Gastrocnemius medialis (tissue), 4 donors: ENCODE measurements at regions not wholly inside any gene's neighbourhood (a gene's known extent, or its start where the extent isn't known, plus 50 kb on each side); places are given as distances from the start of the nearest gene placed in this dataset.

Experiments
- ATAC-seq, 2 donors: fragments of 150-250 bp; one replicate each; pipeline ENCODE4 v1.9.1; 2016
- DNase-seq, 2 donors: peaks; one replicate each; pipeline ENCODE4 v3.0.0-alpha.2; 2019
- H3K27ac ChIP-seq, 4 donors: fragments of 200-600 bp; sonication (generic); 1 replicate in 1 of 4; 2 replicates in 3 of 4; pipeline ENCODE4 v1.5.1; 2016 to 2018; ENCODE audit warnings: mild to moderate bottlenecking in 2 of 4, moderate library complexity in 1 of 4
- H3K27me3 ChIP-seq, 3 donors: fragments of 200-600 bp; sonication (generic) in 2 of 3; 1 replicate in 1 of 3; 2 replicates in 2 of 3; pipeline versions ENCODE4 v1.5.1 to v1.6.0; 2016 to 2019; ENCODE audit warnings: mild to moderate bottlenecking in 1 of 3, moderate library complexity in 1 of 3
- H3K36me3 ChIP-seq, 2 donors: fragments of 200-600 bp; sonication (generic) in 1 of 2; one replicate each; pipeline ENCODE4 v1.5.1; 2017 to 2018
- H3K4me1 ChIP-seq, 2 donors: fragments of 200-600 bp; sonication (generic) in 1 of 2; one replicate each; pipeline ENCODE4 v1.5.1; 2016 to 2017; ENCODE audit warnings: mild to moderate bottlenecking in 2 of 2
- H3K4me3 ChIP-seq, 4 donors: fragments of 200-600 bp; sonication (generic) in 3 of 4; 1 replicate in 1 of 4; 2 replicates in 3 of 4; pipeline ENCODE4 v1.5.1; 2016 to 2019; ENCODE audit warnings: mild to moderate bottlenecking in 2 of 4
- H3K9me3 ChIP-seq, 3 donors: fragments of 200-600 bp; sonication (generic) in 2 of 3; 1 replicate in 1 of 3; 2 replicates in 2 of 3; pipeline ENCODE4 v1.5.1; 2016 to 2019
- POLR2A ChIP-seq, 2 donors: fragments of 450-650 bp; IDR thresholded peaks; one replicate each; pipeline ENCODE4 v1.6.1; 2017; ENCODE audit warnings: antibody characterized with exemption in 2 of 2, mild to moderate bottlenecking in 2 of 2, moderate library complexity in 2 of 2
- in situ Hi-C, 4 donors: fragments of 200-750 bp; cut with MboI; loops; one replicate each; pipeline versions ENCODE4 v1.15.0 to v1.8.0; 2017; ENCODE audit warnings: low sequenced_read_pairs in 4 of 4
- intact Hi-C: fragments of 100-400 bp; cut with DNase I; formaldehyde crosslinking; loops from one replicate; pipeline ENCODE4 v1.15.1; 2023; ENCODE audit warnings: low total_unique reads
- TF ChIP-seq, protein P1 (sequence below), 5 experiments: fragments of 450-650 bp in 3 of 5; fragments of 200-600 bp in 2 of 5; sonication (generic) in 2 of 5; IDR thresholded peaks in 4 of 5; conservative IDR thresholded peaks in 1 of 5; 1 replicate in 4 of 5; 2 replicates in 1 of 5; pipeline ENCODE4 v1.5.1; 2016 to 2019; ENCODE audit warnings: antibody characterized with exemption in 5 of 5, mild to moderate bottlenecking in 3 of 5, moderate library complexity in 3 of 5

- H3K4me1 ChIP-seq, result no peaks in the 10 kb centered on the region
- no peak for DNase-seq
- ATAC-seq, result no peak
- no peaks in the 10 kb centered on the region for H3K9me3 ChIP-seq
- H3K4me3 ChIP-seq, result no peak overlapping the region
- no peaks in the 10 kb centered on the region for H3K27me3 ChIP-seq
- in situ Hi-C loops (no loop called here), intact Hi-C loops (no loop called here)
- TF ChIP-seq POLR2A (IDR thresholded peaks at IDR 0.05), result no peak
- TF ChIP-seq, protein P1, sequence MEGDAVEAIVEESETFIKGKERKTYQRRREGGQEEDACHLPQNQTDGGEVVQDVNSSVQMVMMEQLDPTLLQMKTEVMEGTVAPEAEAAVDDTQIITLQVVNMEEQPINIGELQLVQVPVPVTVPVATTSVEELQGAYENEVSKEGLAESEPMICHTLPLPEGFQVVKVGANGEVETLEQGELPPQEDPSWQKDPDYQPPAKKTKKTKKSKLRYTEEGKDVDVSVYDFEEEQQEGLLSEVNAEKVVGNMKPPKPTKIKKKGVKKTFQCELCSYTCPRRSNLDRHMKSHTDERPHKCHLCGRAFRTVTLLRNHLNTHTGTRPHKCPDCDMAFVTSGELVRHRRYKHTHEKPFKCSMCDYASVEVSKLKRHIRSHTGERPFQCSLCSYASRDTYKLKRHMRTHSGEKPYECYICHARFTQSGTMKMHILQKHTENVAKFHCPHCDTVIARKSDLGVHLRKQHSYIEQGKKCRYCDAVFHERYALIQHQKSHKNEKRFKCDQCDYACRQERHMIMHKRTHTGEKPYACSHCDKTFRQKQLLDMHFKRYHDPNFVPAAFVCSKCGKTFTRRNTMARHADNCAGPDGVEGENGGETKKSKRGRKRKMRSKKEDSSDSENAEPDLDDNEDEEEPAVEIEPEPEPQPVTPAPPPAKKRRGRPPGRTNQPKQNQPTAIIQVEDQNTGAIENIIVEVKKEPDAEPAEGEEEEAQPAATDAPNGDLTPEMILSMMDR (IDR thresholded peaks at IDR 0.05 in 4 of 5, conservative IDR thresholded peaks at IDR 0.05 in 1 of 5), result no peak
- no peaks in the 10 kb centered on the region for H3K36me3 ChIP-seq
- no peak overlapping the region for H3K27ac ChIP-seq
Observed at GRCh38 chr2:156727867-156728266, 291.7 kb downstream of the GPD2 start.

- ATAC-seq, result no peak
- no peak overlapping the region for H3K4me3 ChIP-seq
- H3K36me3 ChIP-seq, result no peaks in the 10 kb centered on the region
- in situ Hi-C loops, result no loop called here
- H3K27me3 ChIP-seq, result no peaks in the 10 kb centered on the region
- H3K27ac ChIP-seq, result no peak overlapping the region
- TF ChIP-seq, protein P1 (IDR thresholded peaks at IDR 0.05 in 4 of 5, conservative IDR thresholded peaks at IDR 0.05 in 1 of 5), result no peak
- no peak for TF ChIP-seq POLR2A (IDR thresholded peaks at IDR 0.05)
- intact Hi-C loops, result no loop called here
- no peaks in the 10 kb centered on the region for H3K9me3 ChIP-seq
- DNase-seq, result no peak
- no peaks in the 10 kb centered on the region for H3K4me1 ChIP-seq
Observed at GRCh38 chr2:156728328-156728727, 292.1 kb downstream of the GPD2 start.

DNA sequence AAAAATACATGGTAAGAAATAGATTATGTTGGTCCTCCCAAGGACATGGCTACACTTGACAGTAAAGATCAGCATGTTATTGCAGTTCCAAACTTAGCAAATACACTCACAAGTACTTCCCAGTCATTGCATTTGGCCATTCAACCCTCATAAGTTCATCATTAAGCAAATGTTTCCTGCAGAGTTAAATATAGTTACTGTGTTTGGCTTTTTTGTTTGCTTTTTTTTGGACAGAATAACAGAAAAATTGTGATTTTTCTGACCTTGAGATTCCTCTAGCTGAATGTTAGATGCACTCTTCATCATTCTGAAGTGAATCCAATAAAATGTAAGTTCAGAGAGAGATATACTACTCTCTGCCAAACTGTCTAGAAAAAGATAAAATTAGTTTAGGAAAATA lies 295.3 kb downstream of the GPD2 start:
- H3K4me3 ChIP-seq, result no peak overlapping the region

GRCh38 chr2:156736950-156737349 lies 300.8 kb downstream of the GPD2 start:
- Histone ChIP-seq H3K4me1 (no peaks in the 10 kb centered on the region), H3K27ac (no peak overlapping the region), H3K9me3 (no peaks in the 10 kb centered on the region), H3K27me3 (no peaks in the 10 kb centered on the region), H3K36me3 (no peaks in the 10 kb centered on the region), H3K4me3 (no peak overlapping the region)
- intact Hi-C loops, result no loop called here
- in situ Hi-C loops, result no loop called here
- no peak for ATAC-seq
- DNase-seq, result no peak
- TF ChIP-seq, protein P1 (IDR thresholded peaks at IDR 0.05 in 4 of 5, conservative IDR thresholded peaks at IDR 0.05 in 1 of 5), result no peak
- TF ChIP-seq POLR2A (IDR thresholded peaks at IDR 0.05), result no peak

More for the DNA sequence above, 295.3 kb downstream of the GPD2 start:
- no peak for ATAC-seq
- no peaks in the 10 kb centered on the region for H3K36me3 ChIP-seq
- no peaks in the 10 kb centered on the region for H3K27me3 ChIP-seq
- DNase-seq, result no peak
- intact Hi-C loops (no loop called here), in situ Hi-C loops (no loop called here)
- no peak overlapping the region for H3K27ac ChIP-seq
- H3K9me3 ChIP-seq, result no peaks in the 10 kb centered on the region
- H3K4me1 ChIP-seq, result no peaks in the 10 kb centered on the region
- TF ChIP-seq, protein P1 (IDR thresholded peaks at IDR 0.05 in 4 of 5, conservative IDR thresholded peaks at IDR 0.05 in 1 of 5), result no peak
- TF ChIP-seq POLR2A (IDR thresholded peaks at IDR 0.05), result no peak

DNA sequence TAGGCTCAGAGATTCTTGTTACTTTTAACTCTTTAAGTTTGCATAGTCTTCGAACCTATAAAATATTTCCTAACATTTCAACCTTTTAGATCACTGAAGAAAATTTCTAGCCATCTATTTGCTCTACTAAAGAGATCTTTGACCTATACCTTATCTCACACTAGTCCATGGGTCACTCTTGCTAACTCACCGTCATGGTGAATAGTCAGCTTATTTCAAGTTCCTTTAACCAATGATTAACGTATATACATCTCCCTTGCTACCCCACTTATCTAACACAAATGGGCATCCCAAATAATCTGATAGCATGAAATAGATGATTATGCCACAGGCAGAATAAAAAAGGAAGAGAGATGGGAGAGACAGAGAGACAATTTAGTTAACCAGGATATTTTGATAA lies 303.1 kb downstream of the GPD2 start:
- in situ Hi-C loops, result no loop called here
- H3K27ac ChIP-seq, result no peak overlapping the region
- no peak overlapping the region for H3K4me3 ChIP-seq
- H3K36me3 ChIP-seq, result no peaks in the 10 kb centered on the region
- ATAC-seq (no peak), DNase-seq (no peak)
- H3K4me1 ChIP-seq, result no peaks in the 10 kb centered on the region
- intact Hi-C loops, result no loop called here
- H3K9me3 ChIP-seq, result no peaks in the 10 kb centered on the region
- TF ChIP-seq, protein P1 (IDR thresholded peaks at IDR 0.05 in 4 of 5, conservative IDR thresholded peaks at IDR 0.05 in 1 of 5), result no peak
- TF ChIP-seq POLR2A (IDR thresholded peaks at IDR 0.05), result no peak
- no peaks in the 10 kb centered on the region for H3K27me3 ChIP-seq
